Tibial nerve (tissue), 3 donors: ENCODE measurements at regions not wholly inside any gene's neighbourhood (a gene's known extent, or its start where the extent isn't known, plus 50 kb on each side); places are given as distances from the start of the nearest gene placed in this dataset.

Experiments
- CTCF ChIP-seq, 5 experiments: fragments of 200-600 bp in 3 of 5; fragments of 450-650 bp in 2 of 5; sonication (generic) in 3 of 5; IDR thresholded peaks; one replicate each; pipeline ENCODE4 v1.5.1; 2016 to 2019; ENCODE audit warnings: antibody characterized with exemption in 5 of 5, mild to moderate bottlenecking in 3 of 5, moderate library complexity in 2 of 5
- POLR2A ChIP-seq, 2 donors: fragments of 450-650 bp; IDR thresholded peaks; one replicate each; pipeline ENCODE4 v1.6.1; 2017; ENCODE audit warnings: antibody characterized with exemption in 2 of 2, mild to moderate bottlenecking in 2 of 2, moderate library complexity in 2 of 2

- TF ChIP-seq CTCF (IDR thresholded peaks at IDR 0.05) (no peak), POLR2A (IDR thresholded peaks at IDR 0.05) (no peak)
These were observed 81.7 kb upstream of the SPTLC1 start for GRCh38 chr9:92196909-92197308.
